Kidney (tissue), 13 donors: ENCODE measurements at regions not wholly inside any gene's neighbourhood (a gene's known extent, or its start where the extent isn't known, plus 50 kb on each side); places are given as distances from the start of the nearest gene placed in this dataset.

Experiments
- DNase-seq, 5 donors: peaks; one replicate each; pipeline ENCODE4 v3.0.0-alpha.2; 2013 to 2020
- FAIRE-seq: peaks from 2 replicates; lab custom pipeline; 2012; peaks lifted over from hg19 to GRCh38; lab: Jason Lieb, UNC
- H3K27ac ChIP-seq, 2 donors: one replicate each; pipeline ENCODE4 v1.7.0; 2013; ENCODE audit warnings: low read depth in 2 of 2, low read length in 2 of 2, inconsistent platforms in 1 of 2
- H3K27me3 ChIP-seq: one replicate; pipeline ENCODE4 v1.7.1; 2013; ENCODE audit warnings: low read length, inconsistent platforms; ENCODE audit not compliant: control insufficient read depth, insufficient read depth
- H3K36me3 ChIP-seq, 3 donors: one replicate each; pipeline versions ENCODE4 v1.7.0 to v1.7.1; 2013; ENCODE audit warnings: low read length in 3 of 3, control low read depth in 1 of 3, inconsistent platforms in 1 of 3; ENCODE audit not compliant: insufficient read depth in 3 of 3, control insufficient read depth in 2 of 3
- H3K4me1 ChIP-seq, 3 donors: one replicate each; pipeline versions ENCODE4 v1.7.0 to v1.7.1; 2013; ENCODE audit warnings: low read length in 3 of 3, inconsistent platforms in 1 of 3, low read depth in 1 of 3; ENCODE audit not compliant: control insufficient read depth in 2 of 3, insufficient read depth in 2 of 3
- H3K4me3 ChIP-seq, 3 donors: one replicate each; pipeline versions ENCODE4 v1.7.0 to v1.8.1; 2013; ENCODE audit warnings: low read length in 3 of 3, control low read depth in 1 of 3, inconsistent platforms in 1 of 3
- H3K9ac ChIP-seq, 3 donors: one replicate each; pipeline versions ENCODE4 v1.7.0 to v1.7.1; 2013; ENCODE audit warnings: low read length in 3 of 3, control low read depth in 1 of 3, inconsistent platforms in 1 of 3
- H3K9me3 ChIP-seq, 3 donors: one replicate each; pipeline versions ENCODE4 v1.7.0 to v1.7.1; 2013; ENCODE audit warnings: low read length in 3 of 3, control low read depth in 1 of 3, inconsistent platforms in 1 of 3; ENCODE audit not compliant: control insufficient read depth in 2 of 3, insufficient read depth in 1 of 3
- intact Hi-C: fragments of 100-400 bp; cut with DNase I; formaldehyde crosslinking; loops from one replicate; pipeline ENCODE4 v1.11.1; 2022
- TF ChIP-seq, protein P1 (sequence below): IDR thresholded peaks from 3 replicates; pipeline ENCODE4 v1.5.1; 2012; ENCODE audit warnings: mild to moderate bottlenecking, moderate library complexity, borderline replicate concordance; ENCODE audit not compliant: insufficient read depth; ENCODE audit errors: extremely low read depth
- donor health status: control.
- donor health status: control.
- donor health status: control.
- donor health status: control.
- donor health status: control.
- donor health status: DM: yes; HTN: yes; CAD: no.
- donor health status: Normal renal cell carcinoma (clear cell type).

DNA sequence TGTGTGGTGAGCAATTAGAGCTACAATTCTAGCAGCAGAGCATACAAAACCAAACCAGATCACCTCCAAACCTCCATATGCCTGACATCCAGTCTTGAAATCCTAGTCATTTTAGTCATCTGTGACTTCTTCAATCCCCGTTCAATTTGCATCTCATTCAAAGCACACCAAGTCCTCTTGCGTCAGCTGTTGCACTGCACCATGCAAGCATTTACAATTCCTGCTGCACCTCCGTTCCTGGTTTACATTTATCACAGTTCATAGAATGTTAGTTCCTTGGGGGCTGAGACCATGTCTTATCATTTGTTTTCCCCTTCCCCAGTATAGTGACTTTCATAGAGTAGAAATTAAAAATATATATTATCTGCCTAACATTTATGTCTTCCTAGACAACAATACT lies 116.9 kb downstream of the BDH1 start:
- TF ChIP-seq, protein P1, sequence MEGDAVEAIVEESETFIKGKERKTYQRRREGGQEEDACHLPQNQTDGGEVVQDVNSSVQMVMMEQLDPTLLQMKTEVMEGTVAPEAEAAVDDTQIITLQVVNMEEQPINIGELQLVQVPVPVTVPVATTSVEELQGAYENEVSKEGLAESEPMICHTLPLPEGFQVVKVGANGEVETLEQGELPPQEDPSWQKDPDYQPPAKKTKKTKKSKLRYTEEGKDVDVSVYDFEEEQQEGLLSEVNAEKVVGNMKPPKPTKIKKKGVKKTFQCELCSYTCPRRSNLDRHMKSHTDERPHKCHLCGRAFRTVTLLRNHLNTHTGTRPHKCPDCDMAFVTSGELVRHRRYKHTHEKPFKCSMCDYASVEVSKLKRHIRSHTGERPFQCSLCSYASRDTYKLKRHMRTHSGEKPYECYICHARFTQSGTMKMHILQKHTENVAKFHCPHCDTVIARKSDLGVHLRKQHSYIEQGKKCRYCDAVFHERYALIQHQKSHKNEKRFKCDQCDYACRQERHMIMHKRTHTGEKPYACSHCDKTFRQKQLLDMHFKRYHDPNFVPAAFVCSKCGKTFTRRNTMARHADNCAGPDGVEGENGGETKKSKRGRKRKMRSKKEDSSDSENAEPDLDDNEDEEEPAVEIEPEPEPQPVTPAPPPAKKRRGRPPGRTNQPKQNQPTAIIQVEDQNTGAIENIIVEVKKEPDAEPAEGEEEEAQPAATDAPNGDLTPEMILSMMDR: no peak
- H3K36me3 ChIP-seq: no peaks in the 10 kb centered on the region
- H3K9ac ChIP-seq: no peak overlapping the region
- no peak for FAIRE-seq
- no peaks in the 10 kb centered on the region for H3K9me3 ChIP-seq
- no peaks in the 10 kb centered on the region for H3K4me1 ChIP-seq
- DNase-seq: no peak
- H3K4me3 ChIP-seq: no peak overlapping the region
- no peaks in the 10 kb centered on the region for H3K27me3 ChIP-seq
- no peak overlapping the region for H3K27ac ChIP-seq
- intact Hi-C loops: no loop called here

DNA sequence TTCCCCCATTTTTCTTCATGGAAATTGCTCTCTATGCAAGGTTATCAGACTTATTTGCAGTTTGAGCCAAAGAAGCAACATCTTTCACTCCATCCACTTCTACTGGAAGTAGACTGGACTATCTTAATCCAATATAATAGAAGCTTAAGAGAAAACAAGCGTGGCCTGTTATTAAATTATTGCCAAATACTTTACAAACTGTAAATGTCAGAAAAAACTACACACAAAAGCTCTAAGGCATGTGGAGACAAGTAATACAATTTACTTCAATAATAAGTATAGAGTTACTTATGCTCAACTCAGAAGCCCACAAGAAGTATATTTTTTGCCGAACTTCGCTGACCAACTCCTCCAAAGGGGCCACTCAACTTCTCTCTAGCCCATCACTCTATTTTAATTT lies 120.3 kb downstream of the BDH1 start:
- FAIRE-seq (no peak), DNase-seq (no peak)
- no peaks in the 10 kb centered on the region for H3K27me3 ChIP-seq
- H3K36me3 ChIP-seq: no peaks in the 10 kb centered on the region
- TF ChIP-seq, protein P1: no peak
- H3K9ac ChIP-seq: no peak overlapping the region
- H3K4me1 ChIP-seq: no peaks in the 10 kb centered on the region
- intact Hi-C loops: no loop called here
- no peak overlapping the region for H3K27ac ChIP-seq
- no peaks in the 10 kb centered on the region for H3K9me3 ChIP-seq
- H3K4me3 ChIP-seq: no peak overlapping the region

DNA sequence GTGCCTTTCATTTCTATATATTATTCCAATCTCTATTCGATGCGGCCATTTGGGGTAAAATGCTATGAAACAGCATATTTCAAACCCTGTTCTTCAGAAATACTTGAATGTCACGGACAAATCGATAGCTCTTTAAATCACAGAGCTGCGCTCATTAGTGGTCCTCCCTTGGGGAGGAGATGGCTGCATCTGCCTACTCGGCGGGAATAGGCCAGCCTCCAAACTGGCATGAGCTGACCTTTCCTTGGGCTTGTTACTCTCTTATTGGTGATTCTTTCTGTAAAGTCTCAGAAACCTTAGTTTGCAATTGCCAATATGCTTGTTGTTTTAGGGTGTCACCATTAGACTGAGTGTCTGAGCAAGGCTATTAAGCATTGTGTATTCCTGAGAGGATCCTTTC lies 120.9 kb downstream of the BDH1 start:
- FAIRE-seq: no peak
- no peak for DNase-seq
- Histone ChIP-seq H3K27me3 (no peaks in the 10 kb centered on the region), H3K4me3 (no peak overlapping the region), H3K9ac (no peak overlapping the region), H3K27ac (no peak overlapping the region), H3K36me3 (no peaks in the 10 kb centered on the region), H3K9me3 (no peaks in the 10 kb centered on the region), H3K4me1 (no peaks in the 10 kb centered on the region)
- intact Hi-C loops: no loop called here
- TF ChIP-seq, protein P1: no peak
